GM12874 (cell line): ENCODE measurements at regions not wholly inside any gene's neighbourhood (a gene's known extent, or its start where the extent isn't known, plus 50 kb on each side); places are given as distances from the start of the nearest gene placed in this dataset.

ENCODE experiments used
- TF ChIP-seq, protein P1 (sequence below): IDR thresholded peaks from 2 replicates; pipeline ENCODE4 v1.5.1; 2011; ENCODE audit warnings: low read depth, mild to moderate bottlenecking, control low read depth, low read length, moderate library complexity; ENCODE audit not compliant: insufficient read depth

DNA sequence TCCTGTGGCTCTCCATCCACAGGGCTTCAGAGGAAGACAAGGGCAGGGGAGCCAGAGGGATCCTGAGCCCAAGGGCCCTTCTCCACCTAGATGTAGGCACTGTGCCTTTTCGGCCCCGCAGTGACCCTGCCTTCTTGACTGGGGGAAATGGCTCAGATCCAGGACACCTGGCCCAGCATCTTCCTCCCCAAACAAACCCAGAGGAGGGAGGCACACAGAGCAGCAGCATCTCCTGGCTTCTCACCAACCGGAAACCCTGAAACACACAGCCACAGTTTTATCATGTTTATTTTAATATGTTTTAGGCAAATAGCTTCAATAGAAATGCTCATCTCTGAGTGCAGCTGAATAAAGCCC, 84.5 kb upstream of the LRFN2 start:
- TF ChIP-seq, protein P1, sequence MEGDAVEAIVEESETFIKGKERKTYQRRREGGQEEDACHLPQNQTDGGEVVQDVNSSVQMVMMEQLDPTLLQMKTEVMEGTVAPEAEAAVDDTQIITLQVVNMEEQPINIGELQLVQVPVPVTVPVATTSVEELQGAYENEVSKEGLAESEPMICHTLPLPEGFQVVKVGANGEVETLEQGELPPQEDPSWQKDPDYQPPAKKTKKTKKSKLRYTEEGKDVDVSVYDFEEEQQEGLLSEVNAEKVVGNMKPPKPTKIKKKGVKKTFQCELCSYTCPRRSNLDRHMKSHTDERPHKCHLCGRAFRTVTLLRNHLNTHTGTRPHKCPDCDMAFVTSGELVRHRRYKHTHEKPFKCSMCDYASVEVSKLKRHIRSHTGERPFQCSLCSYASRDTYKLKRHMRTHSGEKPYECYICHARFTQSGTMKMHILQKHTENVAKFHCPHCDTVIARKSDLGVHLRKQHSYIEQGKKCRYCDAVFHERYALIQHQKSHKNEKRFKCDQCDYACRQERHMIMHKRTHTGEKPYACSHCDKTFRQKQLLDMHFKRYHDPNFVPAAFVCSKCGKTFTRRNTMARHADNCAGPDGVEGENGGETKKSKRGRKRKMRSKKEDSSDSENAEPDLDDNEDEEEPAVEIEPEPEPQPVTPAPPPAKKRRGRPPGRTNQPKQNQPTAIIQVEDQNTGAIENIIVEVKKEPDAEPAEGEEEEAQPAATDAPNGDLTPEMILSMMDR, result no peak

- TF ChIP-seq, protein P1, result no peak
Measured at GRCh38 chr6:40671001-40671693, 84.0 kb upstream of the LRFN2 start.

DNA sequence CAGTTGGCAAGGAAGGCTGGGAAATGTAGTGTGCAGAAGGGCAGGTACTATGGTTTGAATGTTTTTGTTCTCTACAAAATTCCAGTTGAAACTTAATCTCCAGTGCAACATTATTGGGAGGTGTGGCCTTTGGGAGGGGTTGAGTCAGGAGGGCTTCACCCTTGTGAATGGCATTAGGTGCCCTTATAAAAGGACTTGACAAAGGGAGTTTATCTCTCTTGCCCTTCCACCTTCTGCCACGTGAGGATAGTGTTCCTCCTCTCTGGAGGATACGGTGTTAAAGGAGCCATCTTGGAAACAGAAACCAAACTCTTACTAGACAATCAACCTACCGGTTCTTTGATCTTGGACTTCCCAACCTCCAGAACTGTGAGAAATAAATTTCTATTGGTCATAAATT, 82.2 kb upstream of the LRFN2 start:
- TF ChIP-seq, protein P1, result no peak

GRCh38 chr6:40668203-40668602, 81.0 kb upstream of the LRFN2 start:
- TF ChIP-seq, protein P1, result no peak

DNA sequence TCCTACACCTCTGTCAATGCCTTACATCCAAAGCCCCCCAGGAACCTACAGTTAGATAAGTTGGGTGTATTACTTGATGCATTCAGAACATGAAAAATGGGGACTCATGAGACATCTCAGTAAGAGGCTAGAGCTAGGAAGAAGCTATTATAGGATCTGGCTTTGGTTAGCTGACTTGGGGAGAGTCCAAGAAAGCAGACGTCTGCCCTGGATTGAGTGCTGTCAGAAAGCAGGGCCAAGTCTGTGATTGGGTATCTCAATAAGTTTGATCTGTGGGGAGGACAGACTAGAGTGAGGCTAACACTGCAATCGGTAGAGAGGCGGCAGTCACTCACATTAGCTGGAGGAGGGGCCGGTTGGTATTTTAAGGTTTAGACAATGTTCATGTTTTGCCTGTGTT, 79.4 kb upstream of the LRFN2 start:
- TF ChIP-seq, protein P1, result no peak

DNA sequence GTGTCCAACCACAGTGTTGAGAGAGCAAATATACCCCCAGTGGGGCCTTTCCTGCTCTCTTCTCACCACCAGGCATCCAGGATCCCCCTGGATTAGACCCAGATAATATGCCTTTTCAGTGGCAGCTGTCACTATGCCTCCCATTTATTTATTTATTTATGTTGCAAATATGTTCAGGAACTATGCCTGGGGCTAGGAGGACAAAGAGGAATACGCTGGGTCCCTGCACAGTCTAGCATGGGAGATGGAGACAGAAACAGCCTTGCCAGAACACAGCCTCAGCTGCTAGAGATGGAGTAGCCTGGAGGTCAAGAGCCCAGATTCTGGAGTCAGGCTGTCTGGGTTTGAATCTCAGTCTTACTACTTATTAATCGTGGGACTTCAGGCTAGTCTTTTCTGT, 74.6 kb upstream of the LRFN2 start:
- TF ChIP-seq, protein P1, result no peak

GRCh38 chr6:40654828-40655227, 67.7 kb upstream of the LRFN2 start:
- TF ChIP-seq, protein P1, result no peak
